DND-41 (cell line): ENCODE measurements at regions not wholly inside any gene's neighbourhood (a gene's known extent, or its start where the extent isn't known, plus 50 kb on each side); places are given as distances from the start of the nearest gene placed in this dataset.

Experiments used
- ATAC-seq: fragments of 200-7000 bp; cut with Tn5 transposase; 3 replicates; pipeline ENCODE4 v1.9.1; 2021; ENCODE audit warnings: low read depth; ENCODE audit not compliant: insufficient read depth
- DNase-seq: peaks from one replicate; pipeline ENCODE4 v3.0.0-alpha.2; 2020
- H2AFZ ChIP-seq: 2 replicates; pipeline ENCODE4 v1.6.0; 2012; ENCODE audit warnings: low read depth, low read length
- H3K27ac ChIP-seq: 2 replicates; pipeline ENCODE4 v1.5.1; 2012; ENCODE audit warnings: low read length, inconsistent platforms
- H3K27me3 ChIP-seq: fragments of 200-600 bp; sonication (generic); 2 replicates; pipeline ENCODE4 v1.6.0; 2012; ENCODE audit warnings: low read length, mild to moderate bottlenecking, inconsistent platforms; ENCODE audit not compliant: insufficient read depth, poor library complexity
- H3K36me3 ChIP-seq: 2 replicates; pipeline ENCODE4 v1.5.1; 2012; ENCODE audit warnings: low read length, inconsistent platforms; ENCODE audit not compliant: insufficient read depth
- H3K4me1 ChIP-seq: 2 replicates; pipeline ENCODE4 v1.5.1; 2012; ENCODE audit warnings: mild to moderate bottlenecking, low read length; ENCODE audit not compliant: insufficient read depth
- H3K4me2 ChIP-seq: 2 replicates; pipeline ENCODE4 v1.6.0; 2012; ENCODE audit warnings: mild to moderate bottlenecking, moderate library complexity, low read length, inconsistent platforms; ENCODE audit not compliant: insufficient read depth
- H3K4me3 ChIP-seq, 2 experiments: fragments of 200-600 bp in 1 of 2; shearing (Covaris generic) in 1 of 2; 2 replicates each; pipeline ENCODE4 v1.5.1; 2012 to 2016; ENCODE audit warnings: inconsistent platforms in 2 of 2, low read length in 2 of 2, mild to moderate bottlenecking in 2 of 2, low read depth in 1 of 2, moderate library complexity in 1 of 2
- H3K79me2 ChIP-seq: 2 replicates; pipeline ENCODE4 v1.6.0; 2012; ENCODE audit warnings: low read length, inconsistent platforms; ENCODE audit not compliant: insufficient read depth
- H3K9ac ChIP-seq: 2 replicates; pipeline ENCODE4 v1.6.0; 2012; ENCODE audit warnings: low read depth, mild to moderate bottlenecking, inconsistent platforms, low read length, moderate library complexity
- H3K9me3 ChIP-seq: 2 replicates; pipeline ENCODE4 v1.5.1; 2012; ENCODE audit warnings: low read length, moderate library complexity, mild to moderate bottlenecking, inconsistent platforms; ENCODE audit not compliant: insufficient read depth, severe bottlenecking
- H4K20me1 ChIP-seq: 2 replicates; pipeline ENCODE4 v1.6.0; 2012; ENCODE audit warnings: low read length; ENCODE audit not compliant: insufficient read depth
- CTCF ChIP-seq: IDR thresholded peaks from 2 replicates; pipeline ENCODE4 v1.5.1; 2012; ENCODE audit warnings: borderline replicate concordance, low read length, moderate library complexity, mild to moderate bottlenecking; ENCODE audit not compliant: poor library complexity, severe bottlenecking; ENCODE audit errors: extremely low read depth
- EZH2 ChIP-seq: IDR thresholded peaks from 3 replicates; pipeline ENCODE4 v1.6.1; 2012; ENCODE audit warnings: borderline replicate concordance, low read depth, mild to moderate bottlenecking, moderate library complexity, low read length, inconsistent platforms; ENCODE audit not compliant: severe bottlenecking

GRCh38 chr6:12410946-12411345 lies 120.8 kb downstream of the EDN1 start:
- H3K27me3 ChIP-seq: no peaks in the 10 kb centered on the region
- no peak for TF ChIP-seq EZH2
- no peak for TF ChIP-seq CTCF
- no peaks in the 10 kb centered on the region for H4K20me1 ChIP-seq
- H2AFZ ChIP-seq: no peak overlapping the region
- ATAC-seq (no peak), DNase-seq (no peak)
- H3K36me3 ChIP-seq: no peaks in the 10 kb centered on the region
- no peak overlapping the region for H3K9ac ChIP-seq
- H3K9me3 ChIP-seq: no peaks in the 10 kb centered on the region
- no peaks in the 10 kb centered on the region for H3K4me1 ChIP-seq
- no peak overlapping the region for H3K27ac ChIP-seq
- no peak overlapping the region for H3K4me3 ChIP-seq
- H3K4me2 ChIP-seq: no peak overlapping the region
- no peaks in the 10 kb centered on the region for H3K79me2 ChIP-seq

- no peak for TF ChIP-seq EZH2
- no peak for TF ChIP-seq CTCF
Measured at GRCh38 chr6:12414096-12414675, 124.0 kb downstream of the EDN1 start.

GRCh38 chr6:12415980-12416598 lies 125.9 kb downstream of the EDN1 start:
- H3K4me1 ChIP-seq: no peaks in the 10 kb centered on the region
- no peak for DNase-seq
- H3K27ac ChIP-seq: no peak overlapping the region
- H3K9me3 ChIP-seq: no peaks in the 10 kb centered on the region
- no peak for ATAC-seq
- H3K27me3 ChIP-seq: no peaks in the 10 kb centered on the region
- H3K79me2 ChIP-seq: no peaks in the 10 kb centered on the region
- H3K36me3 ChIP-seq: no peaks in the 10 kb centered on the region
- H3K9ac ChIP-seq: no peak overlapping the region
- no peak overlapping the region for H3K4me2 ChIP-seq
- no peak overlapping the region for H3K4me3 ChIP-seq
- no peaks in the 10 kb centered on the region for H4K20me1 ChIP-seq
- TF ChIP-seq EZH2 (no peak), CTCF (no peak)
- H2AFZ ChIP-seq: no peak overlapping the region

More at GRCh38 chr6:12414096-12414675, 124.0 kb downstream of the EDN1 start:
- Histone ChIP-seq H4K20me1 (no peaks in the 10 kb centered on the region), H3K9me3 (no peaks in the 10 kb centered on the region), H3K4me3 (no peak overlapping the region), H3K9ac (no peak overlapping the region), H3K4me1 (no peaks in the 10 kb centered on the region), H3K36me3 (no peaks in the 10 kb centered on the region), H2AFZ (no peak overlapping the region), H3K27ac (no peak overlapping the region), H3K27me3 (no peaks in the 10 kb centered on the region), H3K79me2 (no peaks in the 10 kb centered on the region), H3K4me2 (no peak overlapping the region)
- ATAC-seq: no peak
- no peak for DNase-seq
